GM18951 (cell line): ENCODE measurements at regions not wholly inside any gene's neighbourhood (a gene's known extent, or its start where the extent isn't known, plus 50 kb on each side); places are given as distances from the start of the nearest gene placed in this dataset.

ENCODE experiments used
- POLR2A ChIP-seq: IDR thresholded peaks from 4 replicates; pipeline ENCODE4 v1.6.1; 2011; ENCODE audit warnings: mild to moderate bottlenecking; ENCODE audit not compliant: insufficient read length, insufficient read depth; ENCODE audit errors: extremely low read depth
- in situ Hi-C: fragments of 300-500 bp; cut with MboI; formaldehyde crosslinking; loops from one replicate; pipeline ENCODE4 v1.12.0; 2022; ENCODE audit warnings: low sequenced_read_pairs, mixed read lengths, inconsistent platforms; ENCODE audit not compliant: unreplicated experiment

GRCh38 chr3:42037318-42037945 lies 53.7 kb upstream of the TRAK1 start:
- in situ Hi-C loops, result no loop called here

GRCh38 chr3:42036483-42036823 lies 54.7 kb upstream of the TRAK1 start:
- no peak for TF ChIP-seq POLR2A
- in situ Hi-C loops, result no loop called here

More at GRCh38 chr3:42037318-42037945, 53.7 kb upstream of the TRAK1 start:
- no peak for TF ChIP-seq POLR2A

GRCh38 chr3:42035816-42036482 lies 55.2 kb upstream of the TRAK1 start:
- no peak for TF ChIP-seq POLR2A
- in situ Hi-C loops, result no loop called here

- in situ Hi-C loops, result no loop called here
- no peak for TF ChIP-seq POLR2A
These were observed 56.1 kb upstream of the TRAK1 start for GRCh38 chr3:42035007-42035406.

- TF ChIP-seq POLR2A, result no peak
- in situ Hi-C loops, result no loop called here
These were observed 57.4 kb upstream of the TRAK1 start for GRCh38 chr3:42033741-42034140.

- in situ Hi-C loops, result no loop called here
- TF ChIP-seq POLR2A, result no peak
These were observed 58.3 kb upstream of the TRAK1 start for GRCh38 chr3:42032693-42033349.

- in situ Hi-C loops, result no loop called here
These were observed 59.2 kb upstream of the TRAK1 start for GRCh38 chr3:42031808-42032480.

GRCh38 chr3:42028474-42028873 lies 62.7 kb upstream of the TRAK1 start:
- in situ Hi-C loops, result no loop called here
- TF ChIP-seq POLR2A, result no peak

More at GRCh38 chr3:42031808-42032480, 59.2 kb upstream of the TRAK1 start:
- TF ChIP-seq POLR2A, result no peak

- in situ Hi-C loops, result no loop called here
- TF ChIP-seq POLR2A, result no peak
These were observed 63.6 kb upstream of the TRAK1 start for GRCh38 chr3:42027571-42027970.

- TF ChIP-seq POLR2A, result no peak
- in situ Hi-C loops, result no loop called here
These were observed 63.7 kb upstream of the ULK4 start for GRCh38 chr3:42025370-42026138.

GRCh38 chr3:42024591-42025351 lies 62.9 kb upstream of the ULK4 start:
- in situ Hi-C loops, result no loop called here
- no peak for TF ChIP-seq POLR2A

GRCh38 chr3:42023380-42023779 lies 61.5 kb upstream of the ULK4 start:
- in situ Hi-C loops, result no loop called here
- no peak for TF ChIP-seq POLR2A
